Keratinocyte (primary cell): ENCODE measurements at regions not wholly inside any gene's neighbourhood (a gene's known extent, or its start where the extent isn't known, plus 50 kb on each side); places are given as distances from the start of the nearest gene placed in this dataset.

Experiments used
- DNase-seq: peaks from one replicate; pipeline ENCODE4 v3.0.0-alpha.2; 2011; ENCODE audit warnings: low read depth, missing footprints, low spot score
- FAIRE-seq: peaks from 2 replicates; lab custom pipeline; 2011; peaks lifted over from hg19 to GRCh38; lab: Jason Lieb, UNC
- H2AFZ ChIP-seq: 2 replicates; pipeline ENCODE4 v1.6.0; 2012; ENCODE audit warnings: low read length, control low read depth, inconsistent platforms; ENCODE audit not compliant: control insufficient read depth
- H3K27ac ChIP-seq: 2 replicates; pipeline ENCODE4 v1.5.1; 2011; ENCODE audit warnings: low read length; ENCODE audit not compliant: control insufficient read depth, insufficient read depth
- H3K27me3 ChIP-seq: 3 replicates; pipeline ENCODE4 v1.6.0; 2011; ENCODE audit warnings: low read length; ENCODE audit not compliant: control insufficient read depth, insufficient read depth; ENCODE audit errors: extremely low read depth
- H3K36me3 ChIP-seq, 2 experiments: 2 replicates in 1 of 2; 3 replicates in 1 of 2; pipeline ENCODE4 v1.5.1; 2011; ENCODE audit warnings: low read length in 2 of 2, mild to moderate bottlenecking in 1 of 2; ENCODE audit not compliant: control insufficient read depth in 2 of 2, insufficient read depth in 2 of 2; ENCODE audit errors: extremely low read depth in 1 of 2
- H3K4me1 ChIP-seq: 3 replicates; pipeline ENCODE4 v1.5.1; 2011; ENCODE audit warnings: low read length; ENCODE audit not compliant: control insufficient read depth, insufficient read depth; ENCODE audit errors: extremely low read depth
- H3K4me2 ChIP-seq: 3 replicates; pipeline ENCODE4 v1.6.0; 2011; ENCODE audit warnings: low read depth, low read length; ENCODE audit not compliant: control insufficient read depth, insufficient read depth; ENCODE audit errors: extremely low read depth
- H3K4me3 ChIP-seq, 3 experiments: fragments of 200-600 bp in 1 of 3; sonication (generic) in 1 of 3; 2 replicates in 2 of 3; 3 replicates in 1 of 3; pipeline ENCODE4 v1.5.1; 2011 to 2016; ENCODE audit warnings: low read length in 3 of 3, mild to moderate bottlenecking in 3 of 3, control low read depth in 2 of 3, inconsistent platforms in 1 of 3, low read depth in 1 of 3, mixed read lengths in 1 of 3, mixed run types in 1 of 3, moderate library complexity in 1 of 3; ENCODE audit not compliant: control insufficient read depth in 2 of 3, insufficient read depth in 2 of 3; ENCODE audit errors: extremely low read depth in 1 of 3
- H3K79me2 ChIP-seq: 2 replicates; pipeline ENCODE4 v1.6.0; 2012; ENCODE audit warnings: low read length; ENCODE audit not compliant: control insufficient read depth, insufficient read depth
- H3K9ac ChIP-seq: 3 replicates; pipeline ENCODE4 v1.6.0; 2011; ENCODE audit warnings: low read length; ENCODE audit not compliant: control insufficient read depth, insufficient read depth; ENCODE audit errors: extremely low read depth
- H3K9me1 ChIP-seq: 3 replicates; pipeline ENCODE4 v1.6.0; 2011; ENCODE audit warnings: low read length; ENCODE audit not compliant: control insufficient read depth, insufficient read depth; ENCODE audit errors: extremely low read depth
- H3K9me3 ChIP-seq: 2 replicates; pipeline ENCODE4 v1.5.1; 2012; ENCODE audit warnings: low read depth, low read length; ENCODE audit not compliant: control insufficient read depth
- H4K20me1 ChIP-seq: 3 replicates; pipeline ENCODE4 v1.6.0; 2011; ENCODE audit warnings: low read length; ENCODE audit not compliant: control insufficient read depth, insufficient read depth; ENCODE audit errors: extremely low read depth
- CTCF ChIP-seq, 3 experiments: IDR thresholded peaks in 1 of 3; conservative IDR thresholded peaks in 1 of 3; optimal IDR thresholded peaks in 1 of 3; 2 replicates in 2 of 3; 3 replicates in 1 of 3; pipeline versions ENCODE3 to v1.5.1; 2011; ENCODE audit warnings: low read length in 3 of 3, mild to moderate bottlenecking in 3 of 3, moderate library complexity in 2 of 3, control low read depth in 1 of 3, inconsistent platforms in 1 of 3; ENCODE audit not compliant: insufficient read depth in 2 of 3; ENCODE audit errors: extremely low read depth in 1 of 3
- EZH2 ChIP-seq: IDR thresholded peaks from one replicate; pipeline ENCODE4 v1.6.1; 2012; ENCODE audit warnings: inconsistent platforms, mild to moderate bottlenecking, low read length, moderate library complexity
- dilution Hi-C: fragments of 300-500 bp; cut with MboI; formaldehyde crosslinking; loops from one replicate; pipeline ENCODE4 v1.7.0; 2020; ENCODE audit warnings: low sequenced_read_pairs; ENCODE audit not compliant: extremely low pct_ligation_motif_present

- Histone ChIP-seq H3K4me2 (no peak overlapping the region), H2AFZ (no peak overlapping the region), H3K9ac (no peak overlapping the region), H3K27ac (no peak overlapping the region), H3K79me2 (no peaks in the 10 kb centered on the region), H3K9me1 (no peaks in the 10 kb centered on the region), H3K36me3 (no peaks in the 10 kb centered on the region), H3K4me1 (no peaks in the 10 kb centered on the region), H4K20me1 (no peaks in the 10 kb centered on the region), H3K9me3 (peaks cover 2% of the 10 kb centered on the region), H3K27me3 (no peaks in the 10 kb centered on the region), H3K4me3 (no peak overlapping the region)
- FAIRE-seq (no peak), DNase-seq (no peak)
- TF ChIP-seq EZH2, result no peak
- no peak for TF ChIP-seq CTCF (optimal IDR thresholded peaks at IDR 0.05 in 1 of 3, IDR thresholded peaks at IDR 0.05 in 1 of 3, conservative IDR thresholded peaks at IDR 0.05 in 1 of 3; ENCODE audit: extremely low read depth in 1 of 3, insufficient read depth in 2 of 3, low read length in 3 of 3)
- dilution Hi-C loops, result no loop called here
Observed at GRCh38 chr6:165917576-165917975, 250.1 kb downstream of the TBXT start.

- H3K36me3 ChIP-seq, result no peaks in the 10 kb centered on the region
- dilution Hi-C loops, result no loop called here
- H3K9me3 ChIP-seq, result peaks cover 3% of the 10 kb centered on the region
- no peaks in the 10 kb centered on the region for H3K27me3 ChIP-seq
- no peak overlapping the region for H3K4me3 ChIP-seq
- no peaks in the 10 kb centered on the region for H3K4me1 ChIP-seq
- H3K4me2 ChIP-seq, result no peak overlapping the region
- no peaks in the 10 kb centered on the region for H3K9me1 ChIP-seq
- no peaks in the 10 kb centered on the region for H3K79me2 ChIP-seq
- H2AFZ ChIP-seq, result no peak overlapping the region
- no peaks in the 10 kb centered on the region for H4K20me1 ChIP-seq
- TF ChIP-seq EZH2, result no peak
- no peak for TF ChIP-seq CTCF (optimal IDR thresholded peaks at IDR 0.05 in 1 of 3, IDR thresholded peaks at IDR 0.05 in 1 of 3, conservative IDR thresholded peaks at IDR 0.05 in 1 of 3; ENCODE audit: extremely low read depth in 1 of 3, insufficient read depth in 2 of 3, low read length in 3 of 3)
- H3K9ac ChIP-seq, result no peak overlapping the region
- no peak for DNase-seq
- no peak for FAIRE-seq
- H3K27ac ChIP-seq, result no peak overlapping the region
Observed at GRCh38 chr6:165915022-165915770, 252.2 kb upstream of the PDE10A start.
